OCI-LY7 (cell line): ENCODE measurements at regions not wholly inside any gene's neighbourhood (a gene's known extent, or its start where the extent isn't known, plus 50 kb on each side); places are given as distances from the start of the nearest gene placed in this dataset.

ENCODE experiments used
- EZH2phosphoT487 ChIP-seq: fragments of 200-600 bp; sonication (generic); IDR thresholded peaks from 2 replicates; pipeline ENCODE4 v1.6.1; 2018; ENCODE audit warnings: low read depth, borderline replicate concordance, mild to moderate bottlenecking, mixed run types, antibody characterized with exemption, low read length, moderate library complexity, mixed read lengths
- TF ChIP-seq, protein P1 (sequence below): fragments of 200-600 bp; sonication (generic); conservative IDR thresholded peaks from 2 replicates; pipeline ENCODE4 v1.5.1; 2014; ENCODE audit warnings: mild to moderate bottlenecking, antibody characterized with exemption, low read length, moderate library complexity, mixed read lengths

DNA sequence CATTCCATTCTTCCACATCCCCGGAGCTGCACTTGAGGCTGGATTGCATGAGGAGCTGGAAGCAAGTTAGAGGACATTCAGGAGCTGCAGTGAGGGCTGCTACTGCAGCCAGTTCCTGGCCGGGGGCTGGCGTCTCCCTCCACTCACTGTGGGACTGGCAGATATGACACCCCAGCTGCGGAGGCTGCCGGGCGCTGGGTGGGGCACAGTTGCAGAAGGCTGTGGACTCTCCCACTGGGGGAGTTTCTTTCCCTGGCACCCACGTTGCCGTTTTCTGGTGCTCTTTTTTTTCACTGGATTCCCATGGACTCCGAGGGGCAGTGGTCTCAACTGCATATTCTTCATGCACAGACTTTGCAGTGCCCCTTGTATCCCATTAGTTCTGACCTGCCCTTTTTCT, 351.1 kb upstream of the AJAP1 start:
- TF ChIP-seq, protein P1, sequence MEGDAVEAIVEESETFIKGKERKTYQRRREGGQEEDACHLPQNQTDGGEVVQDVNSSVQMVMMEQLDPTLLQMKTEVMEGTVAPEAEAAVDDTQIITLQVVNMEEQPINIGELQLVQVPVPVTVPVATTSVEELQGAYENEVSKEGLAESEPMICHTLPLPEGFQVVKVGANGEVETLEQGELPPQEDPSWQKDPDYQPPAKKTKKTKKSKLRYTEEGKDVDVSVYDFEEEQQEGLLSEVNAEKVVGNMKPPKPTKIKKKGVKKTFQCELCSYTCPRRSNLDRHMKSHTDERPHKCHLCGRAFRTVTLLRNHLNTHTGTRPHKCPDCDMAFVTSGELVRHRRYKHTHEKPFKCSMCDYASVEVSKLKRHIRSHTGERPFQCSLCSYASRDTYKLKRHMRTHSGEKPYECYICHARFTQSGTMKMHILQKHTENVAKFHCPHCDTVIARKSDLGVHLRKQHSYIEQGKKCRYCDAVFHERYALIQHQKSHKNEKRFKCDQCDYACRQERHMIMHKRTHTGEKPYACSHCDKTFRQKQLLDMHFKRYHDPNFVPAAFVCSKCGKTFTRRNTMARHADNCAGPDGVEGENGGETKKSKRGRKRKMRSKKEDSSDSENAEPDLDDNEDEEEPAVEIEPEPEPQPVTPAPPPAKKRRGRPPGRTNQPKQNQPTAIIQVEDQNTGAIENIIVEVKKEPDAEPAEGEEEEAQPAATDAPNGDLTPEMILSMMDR, result no peak
- TF ChIP-seq EZH2phosphoT487, result no peak
